ENCODE measurements at regions not wholly inside any gene's neighbourhood (a gene's known extent, or its start where the extent isn't known, plus 50 kb on each side); places are given as distances from the start of the nearest gene placed in this dataset.

- in situ Hi-C loops (cut with MboI; ENCODE audit: low sequenced_read_pairs, unreplicated experiment), result no loop called here
- no peak for DNase-seq (ENCODE audit: low spot score)
- no peak for TF ChIP-seq CTCF (IDR thresholded peaks at IDR 0.05; ENCODE audit: borderline replicate concordance, control extremely low read depth, extremely low read depth, insufficient read depth, missing control alignments)
Observed at GRCh38 chr4:100782356-100782755, 264.5 kb upstream of the EMCN start.

GRCh38 chr4:100781435-100781834 is 263.6 kb upstream of the EMCN start:
- DNase-seq (ENCODE audit: low spot score), result no peak
- in situ Hi-C loops (cut with MboI; ENCODE audit: low sequenced_read_pairs, unreplicated experiment), result no loop called here
- TF ChIP-seq CTCF (IDR thresholded peaks at IDR 0.05; ENCODE audit: borderline replicate concordance, control extremely low read depth, extremely low read depth, insufficient read depth, missing control alignments), result no peak

- TF ChIP-seq CTCF (IDR thresholded peaks at IDR 0.05; ENCODE audit: borderline replicate concordance, control extremely low read depth, extremely low read depth, insufficient read depth, missing control alignments), result no peak
- in situ Hi-C loops (cut with MboI; ENCODE audit: low sequenced_read_pairs, unreplicated experiment), result no loop called here
- DNase-seq (ENCODE audit: low spot score), result no peak
Observed at GRCh38 chr4:100780126-100780525, 262.3 kb upstream of the EMCN start.

- no peak for DNase-seq (ENCODE audit: low spot score)
- no peak for TF ChIP-seq CTCF (IDR thresholded peaks at IDR 0.05; ENCODE audit: borderline replicate concordance, control extremely low read depth, extremely low read depth, insufficient read depth, missing control alignments)
- in situ Hi-C loops (cut with MboI; ENCODE audit: low sequenced_read_pairs, unreplicated experiment), result no loop called here
Observed at GRCh38 chr4:100778431-100778830, 260.6 kb upstream of the EMCN start.

GRCh38 chr4:100762738-100763137 is 244.9 kb upstream of the EMCN start:
- TF ChIP-seq CTCF (IDR thresholded peaks at IDR 0.05; ENCODE audit: borderline replicate concordance, control extremely low read depth, extremely low read depth, insufficient read depth, missing control alignments), result no peak
- in situ Hi-C loops (cut with MboI; ENCODE audit: low sequenced_read_pairs, unreplicated experiment), result no loop called here
- DNase-seq (ENCODE audit: low spot score), result no peak

GRCh38 chr4:100754751-100755150 is 236.9 kb upstream of the EMCN start:
- no peak for TF ChIP-seq CTCF (IDR thresholded peaks at IDR 0.05; ENCODE audit: borderline replicate concordance, control extremely low read depth, extremely low read depth, insufficient read depth, missing control alignments)
- DNase-seq (ENCODE audit: low spot score), result no peak
- in situ Hi-C loops (cut with MboI; ENCODE audit: low sequenced_read_pairs, unreplicated experiment), result no loop called here

All from GM13976 (cell line).